ENCODE measurements at regions not wholly inside any gene's neighbourhood (a gene's known extent, or its start where the extent isn't known, plus 50 kb on each side); places are given as distances from the start of the nearest gene placed in this dataset.

GRCh38 chr12:4969405-4969804, 59.7 kb downstream of the KCNA1 start:
- H3K4me3 ChIP-seq (ENCODE audit: low read length), result no peak overlapping the region
- TF ChIP-seq CTCF (conservative IDR thresholded peaks at IDR 0.05; ENCODE audit: low read depth, low read length), result no peak
- DNase-seq (ENCODE audit: low read depth), result no peak

- H3K4me3 ChIP-seq (ENCODE audit: low read length), result no peak overlapping the region
- DNase-seq (ENCODE audit: low read depth), result no peak
- no peak for TF ChIP-seq CTCF (conservative IDR thresholded peaks at IDR 0.05; ENCODE audit: low read depth, low read length)
Measured at GRCh38 chr12:4974217-4974616, 64.5 kb downstream of the KCNA1 start.

- TF ChIP-seq CTCF (conservative IDR thresholded peaks at IDR 0.05; ENCODE audit: low read depth, low read length), result peak; percentile 28
- no peak overlapping the region for H3K4me3 ChIP-seq (ENCODE audit: low read length)
- no peak for DNase-seq (ENCODE audit: low read depth)
Measured at GRCh38 chr12:4975574-4975973, 65.9 kb downstream of the KCNA1 start.

- TF ChIP-seq CTCF (conservative IDR thresholded peaks at IDR 0.05; ENCODE audit: low read depth, low read length), result no peak
- no peak for DNase-seq (ENCODE audit: low read depth)
Measured at GRCh38 chr12:4977102-4977501, 66.6 kb upstream of the KCNA5 start.

GRCh38 chr12:4978737-4979136, 64.9 kb upstream of the KCNA5 start:
- DNase-seq (ENCODE audit: low read depth), result no peak
- H3K4me3 ChIP-seq (ENCODE audit: low read length), result no peak overlapping the region
- no peak for TF ChIP-seq CTCF (conservative IDR thresholded peaks at IDR 0.05; ENCODE audit: low read depth, low read length)

More at GRCh38 chr12:4977102-4977501, 66.6 kb upstream of the KCNA5 start:
- H3K4me3 ChIP-seq (ENCODE audit: low read length), result no peak overlapping the region

GRCh38 chr12:4979737-4980136, 63.9 kb upstream of the KCNA5 start:
- no peak for TF ChIP-seq CTCF (conservative IDR thresholded peaks at IDR 0.05; ENCODE audit: low read depth, low read length)
- no peak overlapping the region for H3K4me3 ChIP-seq (ENCODE audit: low read length)
- DNase-seq (ENCODE audit: low read depth), result no peak

- TF ChIP-seq CTCF (conservative IDR thresholded peaks at IDR 0.05; ENCODE audit: low read depth, low read length), result no peak
Measured at GRCh38 chr12:4984344-4984743, 59.3 kb upstream of the KCNA5 start.

More at GRCh38 chr12:4984344-4984743, 59.3 kb upstream of the KCNA5 start:
- no peak overlapping the region for H3K4me3 ChIP-seq (ENCODE audit: low read length)
- DNase-seq (ENCODE audit: low read depth), result no peak
